GM12873 (cell line): ENCODE measurements at regions not wholly inside any gene's neighbourhood (a gene's known extent, or its start where the extent isn't known, plus 50 kb on each side); places are given as distances from the start of the nearest gene placed in this dataset.

Experiments
- TF ChIP-seq, protein P1 (sequence below): IDR thresholded peaks from 2 replicates; pipeline ENCODE4 v1.5.1; 2012; ENCODE audit warnings: low read depth, mild to moderate bottlenecking, moderate library complexity, low read length, control low read depth; ENCODE audit not compliant: insufficient read depth; ENCODE audit errors: missing control alignments

DNA sequence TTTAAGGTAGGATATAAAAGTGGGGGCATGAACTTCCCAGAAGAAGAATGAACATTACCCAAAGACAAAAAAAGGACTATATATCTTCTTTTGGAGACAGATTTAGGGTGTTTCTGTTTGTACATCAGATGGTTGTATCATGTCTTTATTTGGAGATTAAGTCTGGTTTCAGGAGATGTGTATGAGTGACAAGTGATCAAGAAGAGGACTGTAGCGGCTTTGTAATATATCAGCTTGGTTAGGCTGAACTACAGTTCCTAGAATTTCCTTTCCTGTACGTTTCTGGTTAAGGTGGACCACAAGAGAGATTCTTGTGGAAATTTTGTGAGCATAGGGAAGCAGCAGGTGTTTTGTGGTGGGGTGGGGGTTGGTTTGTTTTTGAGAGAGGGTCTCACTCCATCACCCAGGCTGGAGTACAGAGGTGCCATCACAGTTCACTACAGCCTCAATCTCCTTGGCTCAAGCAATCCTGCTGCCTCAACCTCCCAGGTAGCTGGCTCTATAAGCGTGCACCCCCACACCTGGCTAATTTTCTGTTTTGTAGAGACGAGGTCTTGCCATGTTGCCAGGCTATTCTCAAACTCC lies 287.1 kb upstream of the MGAT5 start:
- TF ChIP-seq, protein P1, sequence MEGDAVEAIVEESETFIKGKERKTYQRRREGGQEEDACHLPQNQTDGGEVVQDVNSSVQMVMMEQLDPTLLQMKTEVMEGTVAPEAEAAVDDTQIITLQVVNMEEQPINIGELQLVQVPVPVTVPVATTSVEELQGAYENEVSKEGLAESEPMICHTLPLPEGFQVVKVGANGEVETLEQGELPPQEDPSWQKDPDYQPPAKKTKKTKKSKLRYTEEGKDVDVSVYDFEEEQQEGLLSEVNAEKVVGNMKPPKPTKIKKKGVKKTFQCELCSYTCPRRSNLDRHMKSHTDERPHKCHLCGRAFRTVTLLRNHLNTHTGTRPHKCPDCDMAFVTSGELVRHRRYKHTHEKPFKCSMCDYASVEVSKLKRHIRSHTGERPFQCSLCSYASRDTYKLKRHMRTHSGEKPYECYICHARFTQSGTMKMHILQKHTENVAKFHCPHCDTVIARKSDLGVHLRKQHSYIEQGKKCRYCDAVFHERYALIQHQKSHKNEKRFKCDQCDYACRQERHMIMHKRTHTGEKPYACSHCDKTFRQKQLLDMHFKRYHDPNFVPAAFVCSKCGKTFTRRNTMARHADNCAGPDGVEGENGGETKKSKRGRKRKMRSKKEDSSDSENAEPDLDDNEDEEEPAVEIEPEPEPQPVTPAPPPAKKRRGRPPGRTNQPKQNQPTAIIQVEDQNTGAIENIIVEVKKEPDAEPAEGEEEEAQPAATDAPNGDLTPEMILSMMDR: no peak

DNA sequence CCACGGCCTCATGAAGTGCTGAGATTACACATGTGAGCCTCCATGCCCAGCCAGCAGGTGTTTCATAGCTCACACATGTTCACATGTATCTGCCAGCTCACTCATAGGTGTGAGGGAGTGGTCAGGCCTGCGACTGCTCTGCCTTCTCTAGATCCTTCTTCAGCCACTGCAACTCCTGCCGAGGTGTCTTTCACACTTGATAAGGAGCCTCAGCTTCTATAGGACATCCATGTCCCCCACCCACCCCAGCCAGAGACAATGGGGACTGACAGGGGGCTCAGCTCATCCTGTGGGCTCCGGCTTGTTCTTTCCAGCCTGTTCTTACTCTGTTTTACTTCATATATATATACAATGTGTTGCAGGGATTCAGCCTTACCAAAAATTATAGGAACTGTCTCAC lies 286.5 kb upstream of the MGAT5 start:
- TF ChIP-seq, protein P1: no peak

DNA sequence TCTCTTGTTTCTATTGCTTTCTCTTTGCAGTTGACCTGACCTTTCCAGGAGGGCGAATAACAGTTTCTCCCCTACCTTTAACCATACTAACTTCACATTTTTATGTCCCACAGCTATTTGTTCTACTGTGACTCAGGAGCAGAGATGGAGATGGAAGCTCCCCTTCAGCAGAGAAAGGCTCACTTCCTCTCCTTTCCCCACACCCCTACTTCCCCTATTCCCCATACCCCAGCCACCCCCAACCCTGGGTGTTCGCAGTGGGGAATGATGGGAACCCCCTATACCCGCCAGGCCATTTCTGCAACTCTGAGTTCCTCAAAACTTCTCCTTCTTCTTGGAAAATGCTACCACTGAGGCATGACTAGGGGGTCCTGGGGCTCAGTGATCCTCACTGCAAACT lies 285.4 kb upstream of the MGAT5 start:
- TF ChIP-seq, protein P1: no peak

DNA sequence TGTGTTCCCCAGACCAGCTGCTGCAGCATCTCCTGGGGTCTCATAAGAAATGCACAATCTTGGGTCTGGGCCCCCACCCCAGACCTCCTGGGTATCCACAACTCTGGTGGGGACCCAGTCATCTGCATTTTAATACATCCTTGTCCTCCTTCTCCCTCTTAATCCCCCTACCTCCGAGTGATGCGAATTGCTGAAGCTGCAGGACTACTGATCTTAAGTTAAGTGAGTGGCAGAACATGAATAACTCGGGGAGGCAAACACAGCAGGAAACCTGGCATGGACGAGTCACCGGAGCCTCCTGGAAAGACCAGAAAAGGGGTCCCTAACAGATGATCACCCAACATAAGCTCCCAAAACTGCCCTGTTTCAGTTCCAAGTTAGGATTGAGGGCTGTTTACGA lies 283.2 kb upstream of the MGAT5 start:
- TF ChIP-seq, protein P1: no peak

DNA sequence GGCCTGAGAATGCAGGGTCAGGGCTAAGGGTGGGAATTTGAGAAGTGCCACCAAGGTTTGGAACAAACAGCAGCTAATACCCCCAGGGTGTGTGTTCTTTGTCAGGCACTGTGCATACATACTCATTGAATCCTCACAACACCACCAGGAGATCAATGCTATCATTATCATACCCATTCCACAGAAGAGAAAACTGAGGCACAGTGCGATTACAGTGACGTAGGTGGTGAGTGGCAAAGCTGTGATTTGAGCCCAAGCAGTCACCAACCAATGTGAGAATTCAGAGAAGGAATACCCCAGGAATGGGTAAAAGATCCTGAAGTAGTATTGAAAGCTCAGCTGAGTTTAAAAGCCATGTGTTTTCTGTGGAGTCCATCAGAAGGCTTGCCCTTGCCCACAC lies 281.6 kb upstream of the MGAT5 start:
- TF ChIP-seq, protein P1: no peak

DNA sequence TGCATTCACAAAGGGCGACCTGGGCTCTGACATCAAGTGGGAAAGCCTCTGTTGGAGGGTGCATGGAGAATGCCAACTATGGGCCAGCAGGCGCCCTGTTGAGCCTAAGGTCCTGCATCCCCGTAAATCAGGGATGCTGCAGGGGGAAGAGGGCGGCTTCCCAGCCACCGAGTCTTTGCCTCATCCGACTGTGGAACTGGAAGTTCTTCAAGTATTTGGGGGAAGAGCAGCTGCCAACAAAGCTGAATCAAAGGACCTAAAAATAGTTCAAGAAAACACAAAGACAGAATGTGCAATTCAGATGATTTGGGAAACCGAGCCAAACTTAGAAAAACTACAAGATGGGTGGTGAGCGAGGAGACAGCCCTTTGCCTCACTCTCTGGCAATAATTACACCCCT lies 281.1 kb upstream of the MGAT5 start:
- TF ChIP-seq, protein P1: no peak

DNA sequence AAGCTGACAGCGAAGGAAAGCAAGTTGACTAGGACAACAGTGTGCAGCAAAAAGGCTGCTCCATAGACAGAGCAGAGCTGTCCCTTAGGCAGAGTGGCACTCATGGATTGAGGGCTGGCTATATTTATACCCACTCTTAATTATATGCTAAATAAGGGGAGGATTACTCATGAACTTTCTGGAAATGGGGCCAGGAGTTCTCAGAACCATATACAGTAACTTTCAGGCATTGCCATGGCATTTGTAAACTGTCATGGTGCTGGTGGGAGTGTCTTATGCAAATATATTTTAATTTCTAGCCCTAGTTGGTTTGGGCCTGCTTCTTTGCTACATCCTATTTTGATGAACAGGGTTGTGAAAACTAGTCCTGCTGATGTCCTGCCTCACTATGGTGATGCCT lies 279.5 kb upstream of the MGAT5 start:
- TF ChIP-seq, protein P1: no peak
